ENCODE measurements at regions not wholly inside any gene's neighbourhood (a gene's known extent, or its start where the extent isn't known, plus 50 kb on each side); places are given as distances from the start of the nearest gene placed in this dataset.

DNA sequence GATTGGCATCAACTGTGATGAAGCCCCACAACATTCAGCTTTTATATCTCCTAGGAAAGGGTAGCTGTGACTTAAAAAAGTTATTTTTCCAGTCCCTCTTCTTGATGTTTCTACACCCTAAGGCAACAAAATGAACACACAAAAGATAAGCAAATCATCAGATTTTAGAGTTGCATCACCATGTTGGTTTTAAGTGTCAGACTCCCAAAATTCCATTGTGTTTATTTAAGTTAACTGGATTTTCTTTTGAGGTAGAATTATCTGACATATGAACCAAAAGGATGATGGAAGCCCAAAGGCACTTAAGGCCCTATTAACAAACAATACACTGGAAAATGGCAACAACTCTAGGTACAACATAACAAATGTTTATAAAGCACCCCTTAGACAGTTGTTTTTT lies 261.7 kb upstream of the SLC39A10 start:
- Histone ChIP-seq H3K9ac (replicated peaks; ENCODE audit: extremely low read depth, insufficient read depth, low read length) (no peak overlapping the region), H3K9me1 (replicated peaks; ENCODE audit: control insufficient read depth, extremely low read depth, insufficient read depth, low read length) (no peaks in the 10 kb centered on the region), H3K9me3 (replicated peaks; ENCODE audit: control insufficient read depth, insufficient read depth, low read length) (no peaks in the 10 kb centered on the region), H3K4me1 (ENCODE audit: control insufficient read depth, extremely low read depth, insufficient read depth, low read length) (no peaks in the 10 kb centered on the region), H3K36me3 (ENCODE audit: control insufficient read depth in 2 of 2, extremely low read depth in 1 of 2, insufficient read depth in 2 of 2, low read length in 2 of 2) (no peaks in the 10 kb centered on the region), H3K79me2 (ENCODE audit: control insufficient read depth, insufficient read depth, low read length) (no peaks in the 10 kb centered on the region), H2AFZ (ENCODE audit: low read depth, low read length) (no peak overlapping the region), H3K27ac (ENCODE audit: insufficient read depth, low read depth, low read length) (no peak overlapping the region), H3K4me3 (replicated peaks in 1 of 3; ENCODE audit: insufficient read depth in 1 of 3, low read depth in 1 of 3, low read length in 3 of 3) (no peak overlapping the region), H3K27me3 (ENCODE audit: control insufficient read depth in 2 of 2, insufficient read depth in 2 of 2, low read length in 2 of 2) (no peaks in the 10 kb centered on the region), H4K20me1 (replicated peaks; ENCODE audit: control insufficient read depth, extremely low read depth, insufficient read depth, low read length) (no peaks in the 10 kb centered on the region), H3K4me2 (ENCODE audit: insufficient read depth, low read length) (no peak overlapping the region)
- no peak for TF ChIP-seq POLR2AphosphoS5 (IDR thresholded peaks at IDR 0.05; ENCODE audit: insufficient read depth, low read depth, low read length)
- no peak for TF ChIP-seq FOS (IDR thresholded peaks at IDR 0.05; ENCODE audit: borderline replicate concordance, insufficient read depth, low read length)
- TF ChIP-seq JUN (IDR thresholded peaks at IDR 0.05; ENCODE audit: borderline replicate concordance, insufficient read depth, insufficient read length, low read depth) = no peak
- TF ChIP-seq MYC (IDR thresholded peaks at IDR 0.05; ENCODE audit: low read depth, low read length) = no peak
- TF ChIP-seq, protein P1, sequence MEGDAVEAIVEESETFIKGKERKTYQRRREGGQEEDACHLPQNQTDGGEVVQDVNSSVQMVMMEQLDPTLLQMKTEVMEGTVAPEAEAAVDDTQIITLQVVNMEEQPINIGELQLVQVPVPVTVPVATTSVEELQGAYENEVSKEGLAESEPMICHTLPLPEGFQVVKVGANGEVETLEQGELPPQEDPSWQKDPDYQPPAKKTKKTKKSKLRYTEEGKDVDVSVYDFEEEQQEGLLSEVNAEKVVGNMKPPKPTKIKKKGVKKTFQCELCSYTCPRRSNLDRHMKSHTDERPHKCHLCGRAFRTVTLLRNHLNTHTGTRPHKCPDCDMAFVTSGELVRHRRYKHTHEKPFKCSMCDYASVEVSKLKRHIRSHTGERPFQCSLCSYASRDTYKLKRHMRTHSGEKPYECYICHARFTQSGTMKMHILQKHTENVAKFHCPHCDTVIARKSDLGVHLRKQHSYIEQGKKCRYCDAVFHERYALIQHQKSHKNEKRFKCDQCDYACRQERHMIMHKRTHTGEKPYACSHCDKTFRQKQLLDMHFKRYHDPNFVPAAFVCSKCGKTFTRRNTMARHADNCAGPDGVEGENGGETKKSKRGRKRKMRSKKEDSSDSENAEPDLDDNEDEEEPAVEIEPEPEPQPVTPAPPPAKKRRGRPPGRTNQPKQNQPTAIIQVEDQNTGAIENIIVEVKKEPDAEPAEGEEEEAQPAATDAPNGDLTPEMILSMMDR (IDR thresholded peaks at IDR 0.05; ENCODE audit: extremely low read depth in 1 of 2, insufficient read depth in 1 of 2, low read depth in 1 of 2, low read length in 2 of 2) = no peak
- TF ChIP-seq GATA2 (IDR thresholded peaks at IDR 0.05; ENCODE audit: insufficient read depth, insufficient read length, low read depth, low read length) = no peak
- TF ChIP-seq, protein P2, sequence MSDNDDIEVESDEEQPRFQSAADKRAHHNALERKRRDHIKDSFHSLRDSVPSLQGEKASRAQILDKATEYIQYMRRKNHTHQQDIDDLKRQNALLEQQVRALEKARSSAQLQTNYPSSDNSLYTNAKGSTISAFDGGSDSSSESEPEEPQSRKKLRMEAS (IDR thresholded peaks at IDR 0.05; ENCODE audit: insufficient read depth, insufficient read length) = no peak
- no peak for TF ChIP-seq POLR2A (IDR thresholded peaks at IDR 0.05; ENCODE audit: low read depth, low read length)
- TF ChIP-seq EZH2 (IDR thresholded peaks at IDR 0.05; ENCODE audit: borderline replicate concordance, low read depth, low read length, severe bottlenecking) = no peak
- BruUV-seq (replicated peaks) = no TSS peak
- intact Hi-C loops (cut with micrococcal nuclease) = no loop called here
- no peak for DNase-seq (ENCODE audit: low read depth, low spot score)
- FAIRE-seq = no peak
- dilution Hi-C loops (cut with MboI; ENCODE audit: extremely low pct_ligation_motif_present, low sequenced_read_pairs) = no loop called here
- ChIA-PET CTCF (no interaction called here), POLR2A (no interaction called here)

Measured in endothelial cell of umbilical vein (primary cell).